ENCODE measurements at regions not wholly inside any gene's neighbourhood (a gene's known extent, or its start where the extent isn't known, plus 50 kb on each side); places are given as distances from the start of the nearest gene placed in this dataset.

DNA sequence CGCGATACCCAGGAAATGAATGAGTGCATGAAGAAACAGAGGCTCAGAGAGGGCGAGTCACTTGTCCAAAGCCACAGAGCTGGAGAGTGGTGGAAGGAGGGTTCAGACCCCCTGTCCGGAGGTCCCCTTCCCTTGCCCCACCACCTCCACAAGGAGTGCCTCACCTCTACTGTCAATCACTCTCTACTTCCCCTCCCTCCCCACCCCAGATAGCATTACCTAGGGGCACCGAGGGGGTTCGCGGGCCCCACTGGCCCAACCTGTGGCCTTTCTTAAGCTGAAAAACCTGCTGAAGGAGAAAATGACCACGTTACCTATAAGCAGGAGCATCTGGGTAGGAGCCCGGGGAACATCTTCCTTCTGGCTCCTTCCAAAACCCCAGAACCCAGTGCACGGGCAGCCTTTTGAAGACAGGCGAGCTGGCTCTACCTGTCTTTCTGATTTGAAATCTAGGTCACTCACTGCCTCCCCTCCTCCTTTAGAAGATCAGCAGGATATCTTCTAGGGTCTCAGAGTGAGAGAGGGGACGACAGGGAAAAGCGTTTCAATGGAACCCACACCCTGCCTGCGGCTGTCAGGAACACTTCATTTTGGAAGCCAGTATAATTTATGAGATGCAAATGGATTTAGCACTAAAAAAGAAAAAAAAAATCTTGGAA, 89.9 kb upstream of the MEF2A start:
- Histone ChIP-seq H3K27ac (ENCODE audit: low read depth in 2 of 2, low read length in 2 of 2) (peak overlapping the region; percentile 18 to 23), H3K36me3 (ENCODE audit: control insufficient read depth in 2 of 2, insufficient read depth in 2 of 2, low read length in 2 of 2) (no peaks in the 10 kb centered on the region), H3K9ac (ENCODE audit: low read depth in 1 of 2, low read length in 2 of 2) (no peak overlapping the region), H3K4me1 (ENCODE audit: control insufficient read depth in 2 of 2, insufficient read depth in 2 of 2, low read length in 2 of 2) (peaks cover 8 to 12% of the 10 kb centered on the region in 2 donors), H3K9me3 (ENCODE audit: control insufficient read depth in 2 of 2, low read length in 2 of 2) (no peaks in the 10 kb centered on the region), H3K4me3 (ENCODE audit: low read length in 2 of 2) (no peak overlapping the region), H3K27me3 (ENCODE audit: control insufficient read depth in 2 of 2, insufficient read depth in 2 of 2, low read length in 2 of 2) (no peaks in the 10 kb centered on the region)

DNA sequence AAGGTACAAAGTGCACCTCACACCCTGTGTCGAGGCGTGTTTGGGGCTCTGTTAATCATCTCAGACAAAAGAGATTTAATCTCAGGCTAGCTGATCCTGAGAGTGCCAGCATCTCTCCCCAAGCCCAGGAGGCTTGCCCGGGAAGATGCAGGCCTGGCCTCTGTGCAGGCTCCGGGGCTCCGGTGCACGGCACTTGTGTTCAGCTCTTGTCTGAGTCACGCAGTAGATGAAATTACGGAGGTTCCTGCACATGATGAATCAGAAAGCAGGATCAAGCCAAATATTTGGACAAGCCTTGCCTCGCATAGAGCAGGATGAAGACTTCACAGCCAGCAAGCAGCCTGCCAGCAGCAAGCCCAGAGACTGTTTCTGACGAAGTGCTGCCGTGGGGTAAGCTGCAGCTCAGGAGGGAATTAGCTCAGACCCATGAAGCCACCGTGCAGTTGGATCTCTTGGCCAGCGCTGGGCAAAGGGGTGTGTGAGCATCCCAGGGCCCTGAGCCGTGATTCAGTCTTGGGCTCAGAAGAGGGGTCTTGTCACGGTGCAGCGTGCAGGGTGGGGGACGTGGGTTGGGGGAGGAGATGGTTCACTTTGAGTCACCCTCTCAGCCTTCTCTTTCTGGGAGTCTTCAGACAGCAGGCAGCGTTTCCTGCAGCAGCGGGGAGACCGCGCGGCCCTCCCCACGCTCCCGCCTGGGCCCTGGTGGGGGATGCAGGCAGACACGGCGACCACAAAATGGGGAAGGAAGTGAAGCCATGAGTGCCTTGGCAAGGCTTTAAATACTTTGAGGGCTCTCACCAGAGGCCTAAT, 89.2 kb upstream of the MEF2A start:
- peaks cover 8 to 12% of the 10 kb centered on the region in 2 donors for H3K4me1 ChIP-seq (ENCODE audit: control insufficient read depth in 2 of 2, insufficient read depth in 2 of 2, low read length in 2 of 2)

DNA sequence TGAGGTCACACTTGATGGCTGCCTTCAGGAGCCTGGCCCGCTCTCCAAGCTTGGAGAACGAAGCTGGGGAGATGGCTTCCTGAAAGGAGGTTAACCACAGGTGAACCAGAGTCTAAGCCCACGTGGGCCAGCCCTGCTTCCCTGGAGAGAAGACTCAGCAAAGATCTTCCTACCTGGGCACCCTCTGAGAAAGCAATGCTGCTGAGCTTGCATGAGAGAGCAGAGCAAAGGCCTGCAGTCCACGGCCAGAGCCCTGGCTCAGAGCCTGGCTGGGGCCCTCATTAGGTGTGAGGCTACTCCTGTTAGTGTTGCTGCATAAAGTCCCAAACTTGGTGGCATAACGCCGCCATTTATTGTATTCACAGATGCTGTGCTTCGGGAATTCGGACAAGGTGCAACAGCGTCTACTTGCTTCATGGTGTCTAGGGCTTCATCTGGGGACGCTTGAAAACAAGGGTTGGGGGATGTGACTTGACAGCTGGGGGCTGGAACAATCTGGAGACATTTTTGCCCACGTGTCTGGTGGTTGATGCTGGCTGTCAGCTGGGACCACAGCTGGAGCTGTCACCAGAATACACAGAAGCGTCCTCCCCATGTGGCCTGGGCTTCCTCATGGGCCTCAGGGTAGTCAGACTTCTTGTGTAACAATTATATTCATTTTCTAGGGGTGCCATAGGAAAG, 87.9 kb upstream of the MEF2A start:
- peaks cover 8 to 12% of the 10 kb centered on the region in 2 donors for H3K4me1 ChIP-seq (ENCODE audit: control insufficient read depth in 2 of 2, insufficient read depth in 2 of 2, low read length in 2 of 2)
- no peaks in the 10 kb centered on the region for H3K27me3 ChIP-seq (ENCODE audit: control insufficient read depth in 2 of 2, insufficient read depth in 2 of 2, low read length in 2 of 2)
- H3K9me3 ChIP-seq (ENCODE audit: control insufficient read depth in 2 of 2, low read length in 2 of 2) = no peaks in the 10 kb centered on the region
- no peaks in the 10 kb centered on the region for H3K36me3 ChIP-seq (ENCODE audit: control insufficient read depth in 2 of 2, insufficient read depth in 2 of 2, low read length in 2 of 2)
- H3K9ac ChIP-seq (ENCODE audit: low read depth in 1 of 2, low read length in 2 of 2) = no peak overlapping the region
- H3K27ac ChIP-seq (ENCODE audit: low read depth in 2 of 2, low read length in 2 of 2) = peak overlapping the region in 1 of 2 donors; percentile 25
- no peak overlapping the region for H3K4me3 ChIP-seq (ENCODE audit: low read length in 2 of 2)

More for the DNA sequence above, 89.2 kb upstream of the MEF2A start:
- Histone ChIP-seq H3K9me3 (ENCODE audit: control insufficient read depth in 2 of 2, low read length in 2 of 2) (no peaks in the 10 kb centered on the region), H3K27ac (ENCODE audit: low read depth in 2 of 2, low read length in 2 of 2) (peak overlapping the region; percentile 18 to 45), H3K4me3 (ENCODE audit: low read length in 2 of 2) (no peak overlapping the region), H3K27me3 (ENCODE audit: control insufficient read depth in 2 of 2, insufficient read depth in 2 of 2, low read length in 2 of 2) (no peaks in the 10 kb centered on the region), H3K36me3 (ENCODE audit: control insufficient read depth in 2 of 2, insufficient read depth in 2 of 2, low read length in 2 of 2) (no peaks in the 10 kb centered on the region), H3K9ac (ENCODE audit: low read depth in 1 of 2, low read length in 2 of 2) (no peak overlapping the region)

DNA sequence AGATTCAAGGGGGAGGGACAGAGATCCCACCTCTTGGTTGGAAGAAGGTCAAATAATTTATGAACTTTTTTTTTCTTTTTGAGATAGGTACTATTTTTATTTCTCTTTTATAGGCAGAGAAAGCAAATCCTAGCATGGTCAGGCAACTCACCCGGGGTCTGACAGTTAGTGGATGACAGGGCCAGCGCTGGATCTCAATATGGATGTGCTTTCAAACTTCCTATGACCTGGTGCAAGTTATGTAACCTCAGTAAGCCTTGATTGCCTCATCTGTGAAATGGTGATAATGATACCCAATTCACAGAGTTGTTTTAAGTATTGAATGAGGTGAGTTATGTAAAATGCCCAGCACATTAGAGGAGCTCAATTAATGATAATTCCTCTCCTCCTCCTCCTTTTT, 86.8 kb upstream of the MEF2A start:
- Histone ChIP-seq H3K27ac (ENCODE audit: low read depth in 2 of 2, low read length in 2 of 2) (no peak overlapping the region), H3K4me3 (ENCODE audit: low read length in 2 of 2) (no peak overlapping the region), H3K9me3 (ENCODE audit: control insufficient read depth in 2 of 2, low read length in 2 of 2) (no peaks in the 10 kb centered on the region), H3K27me3 (ENCODE audit: control insufficient read depth in 2 of 2, insufficient read depth in 2 of 2, low read length in 2 of 2) (no peaks in the 10 kb centered on the region), H3K4me1 (ENCODE audit: control insufficient read depth in 2 of 2, insufficient read depth in 2 of 2, low read length in 2 of 2) (peaks cover 8 to 12% of the 10 kb centered on the region in 2 donors), H3K36me3 (ENCODE audit: control insufficient read depth in 2 of 2, insufficient read depth in 2 of 2, low read length in 2 of 2) (no peaks in the 10 kb centered on the region), H3K9ac (ENCODE audit: low read depth in 1 of 2, low read length in 2 of 2) (no peak overlapping the region)

DNA sequence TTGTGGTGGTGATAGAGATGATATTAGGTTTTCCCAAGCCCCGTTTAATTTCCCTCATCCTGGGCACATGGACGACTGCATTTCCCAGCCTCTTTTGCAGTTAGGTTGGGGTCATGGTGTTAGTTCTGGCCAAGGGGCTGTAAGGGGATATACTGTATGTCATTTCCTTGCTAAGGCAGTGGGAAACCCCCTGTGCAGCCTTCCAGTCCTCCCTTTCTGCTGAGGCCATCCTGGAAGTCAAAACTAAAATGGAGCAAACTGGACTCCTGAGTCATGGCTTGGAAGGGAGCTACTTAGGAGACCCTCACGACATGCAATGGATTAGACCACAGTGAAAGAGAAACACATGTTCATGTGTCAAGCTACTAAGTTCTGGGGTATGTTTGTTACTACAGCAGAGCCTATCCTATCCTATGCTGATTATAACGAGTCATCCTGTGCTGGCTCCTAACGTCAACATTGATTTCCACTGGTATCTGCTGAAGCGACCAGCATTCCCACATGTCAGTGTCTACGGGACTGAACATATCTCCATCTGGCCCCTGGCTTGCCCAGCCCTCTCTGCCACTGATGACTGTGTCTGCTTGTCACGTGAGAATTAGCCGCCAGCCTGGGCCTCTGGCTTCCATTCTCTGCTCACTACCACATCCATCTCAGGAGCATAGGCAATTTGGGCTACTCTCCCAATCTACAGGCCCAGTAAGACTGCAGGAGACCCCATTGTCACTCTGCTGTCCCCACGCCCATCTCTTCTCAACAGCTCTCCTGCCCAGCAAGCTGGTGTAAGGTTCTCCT, 85.6 kb upstream of the MEF2A start:
- no peaks in the 10 kb centered on the region for H3K9me3 ChIP-seq (ENCODE audit: control insufficient read depth in 2 of 2, low read length in 2 of 2)
- no peaks in the 10 kb centered on the region for H3K36me3 ChIP-seq (ENCODE audit: control insufficient read depth in 2 of 2, insufficient read depth in 2 of 2, low read length in 2 of 2)
- H3K4me1 ChIP-seq (ENCODE audit: control insufficient read depth in 2 of 2, insufficient read depth in 2 of 2, low read length in 2 of 2) = peaks cover 8 to 12% of the 10 kb centered on the region in 2 donors
- no peak overlapping the region for H3K4me3 ChIP-seq (ENCODE audit: low read length in 2 of 2)
- H3K27me3 ChIP-seq (ENCODE audit: control insufficient read depth in 2 of 2, insufficient read depth in 2 of 2, low read length in 2 of 2) = no peaks in the 10 kb centered on the region
- no peak overlapping the region for H3K9ac ChIP-seq (ENCODE audit: low read depth in 1 of 2, low read length in 2 of 2)
- H3K27ac ChIP-seq (ENCODE audit: low read depth in 2 of 2, low read length in 2 of 2) = no peak overlapping the region

DNA sequence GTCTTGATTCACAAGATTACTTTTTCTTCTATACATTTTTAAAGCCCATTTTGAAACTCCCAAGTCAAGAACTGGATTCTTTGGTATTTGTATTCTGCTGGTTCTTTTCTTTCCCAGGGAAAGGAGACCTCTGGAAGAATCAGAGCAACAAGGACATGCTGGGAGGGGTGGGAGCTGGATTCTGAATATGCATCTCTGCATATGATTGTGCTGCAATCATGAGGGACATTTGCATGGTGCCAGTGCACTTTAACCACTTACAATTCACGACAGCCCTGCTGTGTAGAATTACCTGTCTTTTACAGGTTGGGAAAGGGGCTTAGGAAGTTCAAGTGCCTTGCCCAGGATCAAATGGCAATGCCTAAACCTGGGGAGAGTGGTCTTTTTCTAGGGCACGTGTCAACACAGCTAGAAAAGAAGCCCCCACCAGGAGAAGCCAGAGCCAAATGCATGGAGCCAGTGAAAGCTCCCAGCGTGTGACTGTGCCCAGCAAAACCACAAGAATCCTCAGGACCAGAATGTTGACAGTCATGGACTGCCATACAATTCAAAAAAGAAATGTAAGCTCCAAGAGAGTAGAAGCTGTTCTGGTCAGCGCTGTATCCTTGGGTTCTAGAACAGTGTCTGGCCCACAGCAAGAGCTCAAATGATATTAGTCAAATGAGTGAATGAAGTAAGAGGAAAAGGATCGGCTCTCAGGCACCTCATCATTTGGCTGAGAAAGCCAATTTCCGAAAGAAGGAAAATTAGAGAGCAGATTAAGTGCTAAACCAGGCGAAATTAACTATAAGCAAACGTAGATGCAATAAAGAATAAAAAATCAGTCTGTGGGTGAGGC, 84.5 kb upstream of the MEF2A start:
- no peaks in the 10 kb centered on the region for H3K27me3 ChIP-seq (ENCODE audit: control insufficient read depth in 2 of 2, insufficient read depth in 2 of 2, low read length in 2 of 2)
- no peak overlapping the region for H3K9ac ChIP-seq (ENCODE audit: low read depth in 1 of 2, low read length in 2 of 2)
- H3K4me1 ChIP-seq (ENCODE audit: control insufficient read depth in 2 of 2, insufficient read depth in 2 of 2, low read length in 2 of 2) = peaks cover 10 to 11% of the 10 kb centered on the region in 2 donors
- H3K36me3 ChIP-seq (ENCODE audit: control insufficient read depth in 2 of 2, insufficient read depth in 2 of 2, low read length in 2 of 2) = no peaks in the 10 kb centered on the region
- no peak overlapping the region for H3K4me3 ChIP-seq (ENCODE audit: low read length in 2 of 2)
- H3K9me3 ChIP-seq (ENCODE audit: control insufficient read depth in 2 of 2, low read length in 2 of 2) = no peaks in the 10 kb centered on the region
- H3K27ac ChIP-seq (ENCODE audit: low read depth in 2 of 2, low read length in 2 of 2) = no peak overlapping the region

DNA sequence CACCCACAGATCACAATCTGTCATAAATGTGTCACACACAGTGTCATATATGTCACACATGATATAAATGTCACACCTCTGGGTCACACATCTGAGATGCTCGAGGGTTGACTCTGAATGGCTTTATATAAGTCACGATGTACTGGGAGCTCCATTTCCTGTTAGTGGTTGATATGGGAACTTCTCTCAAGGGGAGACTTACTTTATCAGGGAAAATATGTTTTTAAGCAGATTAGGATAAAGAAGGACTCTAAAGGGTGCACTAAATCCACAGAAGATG, 83.9 kb upstream of the MEF2A start:
- Histone ChIP-seq H3K27me3 (ENCODE audit: control insufficient read depth in 2 of 2, insufficient read depth in 2 of 2, low read length in 2 of 2) (no peaks in the 10 kb centered on the region), H3K36me3 (ENCODE audit: control insufficient read depth in 2 of 2, insufficient read depth in 2 of 2, low read length in 2 of 2) (no peaks in the 10 kb centered on the region), H3K4me1 (ENCODE audit: control insufficient read depth in 2 of 2, insufficient read depth in 2 of 2, low read length in 2 of 2) (peaks cover 5 to 8% of the 10 kb centered on the region in 2 donors), H3K4me3 (ENCODE audit: low read length in 2 of 2) (no peak overlapping the region), H3K27ac (ENCODE audit: low read depth in 2 of 2, low read length in 2 of 2) (no peak overlapping the region), H3K9ac (ENCODE audit: low read depth in 1 of 2, low read length in 2 of 2) (no peak overlapping the region), H3K9me3 (ENCODE audit: control insufficient read depth in 2 of 2, low read length in 2 of 2) (no peaks in the 10 kb centered on the region)

DNA sequence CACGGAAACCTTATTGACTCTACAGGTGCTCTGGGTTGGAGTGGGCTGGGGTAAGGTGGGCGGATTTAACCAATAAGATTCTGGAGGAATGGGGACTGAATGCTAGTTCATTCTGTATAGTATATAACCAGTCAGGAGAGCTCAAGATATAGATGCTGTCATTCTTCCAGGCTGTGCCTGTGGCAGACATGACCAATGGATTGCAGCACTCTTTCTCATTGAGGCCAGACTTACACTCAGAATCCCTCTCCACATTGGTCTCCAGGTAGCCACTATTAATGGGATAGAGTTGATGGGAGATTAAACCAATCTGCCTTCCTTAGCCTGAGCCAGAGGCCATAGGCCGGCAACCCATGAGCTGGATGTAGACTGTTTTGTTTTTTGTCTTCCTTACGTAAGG, 82.8 kb upstream of the MEF2A start:
- Histone ChIP-seq H3K4me1 (ENCODE audit: control insufficient read depth in 2 of 2, insufficient read depth in 2 of 2, low read length in 2 of 2) (peaks cover 3 to 10% of the 10 kb centered on the region in 2 donors), H3K9ac (ENCODE audit: low read depth in 1 of 2, low read length in 2 of 2) (no peak overlapping the region), H3K9me3 (ENCODE audit: control insufficient read depth in 2 of 2, low read length in 2 of 2) (no peaks in the 10 kb centered on the region)

DNA sequence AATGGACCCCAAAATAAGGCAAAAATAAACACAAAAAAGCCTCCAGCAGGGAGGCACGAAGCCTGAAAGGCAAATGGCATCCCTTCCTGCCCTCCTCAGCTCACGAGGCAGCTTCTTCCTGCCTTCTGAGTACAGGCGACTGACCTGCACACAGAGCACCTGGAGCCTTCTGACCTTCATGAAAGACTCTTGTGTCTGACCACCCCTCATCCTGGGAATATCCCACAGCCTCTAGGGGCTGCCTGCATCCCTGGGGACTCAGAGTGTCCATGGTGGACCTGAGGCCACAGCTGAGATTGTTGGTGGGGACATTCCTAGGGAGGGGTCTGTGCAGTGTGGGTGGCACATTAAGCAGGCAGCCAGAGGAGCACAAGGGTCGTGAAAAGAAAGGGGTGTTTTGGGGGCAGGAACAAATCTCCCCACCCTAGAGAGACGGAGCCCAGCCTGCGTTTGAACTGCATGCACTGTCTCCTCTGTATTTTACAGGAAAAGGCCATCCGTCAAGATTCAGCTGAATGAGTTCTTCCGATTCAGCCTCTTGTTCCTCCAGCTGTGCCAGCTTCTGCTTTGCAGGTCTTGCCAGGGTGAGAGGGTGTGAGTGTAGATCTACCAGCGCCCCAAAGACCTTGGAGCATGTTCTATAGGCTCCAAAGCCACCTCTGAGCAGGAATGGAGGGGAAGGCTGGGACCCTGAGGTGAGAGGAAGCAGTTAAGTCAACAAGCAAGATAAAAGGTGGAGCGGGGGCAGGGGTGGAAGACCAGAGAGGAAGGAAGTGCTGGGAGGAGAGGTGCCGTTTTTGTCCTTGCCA, 80.4 kb upstream of the MEF2A start:
- Histone ChIP-seq H3K27ac (ENCODE audit: low read depth in 2 of 2, low read length in 2 of 2) (peak overlapping the region; percentile 14 to 50), H3K4me1 (ENCODE audit: control insufficient read depth in 2 of 2, insufficient read depth in 2 of 2, low read length in 2 of 2) (peaks cover 3 to 10% of the 10 kb centered on the region in 2 donors), H3K27me3 (ENCODE audit: control insufficient read depth in 2 of 2, insufficient read depth in 2 of 2, low read length in 2 of 2) (no peaks in the 10 kb centered on the region), H3K9ac (ENCODE audit: low read depth in 1 of 2, low read length in 2 of 2) (no peak overlapping the region), H3K4me3 (ENCODE audit: low read length in 2 of 2) (peak overlapping the region in 1 of 2 donors; percentile 69), H3K9me3 (ENCODE audit: control insufficient read depth in 2 of 2, low read length in 2 of 2) (no peaks in the 10 kb centered on the region), H3K36me3 (ENCODE audit: control insufficient read depth in 2 of 2, insufficient read depth in 2 of 2, low read length in 2 of 2) (no peaks in the 10 kb centered on the region)

More for the DNA sequence above, 82.8 kb upstream of the MEF2A start:
- Histone ChIP-seq H3K36me3 (ENCODE audit: control insufficient read depth in 2 of 2, insufficient read depth in 2 of 2, low read length in 2 of 2) (no peaks in the 10 kb centered on the region), H3K27ac (ENCODE audit: low read depth in 2 of 2, low read length in 2 of 2) (no peak overlapping the region), H3K27me3 (ENCODE audit: control insufficient read depth in 2 of 2, insufficient read depth in 2 of 2, low read length in 2 of 2) (no peaks in the 10 kb centered on the region), H3K4me3 (ENCODE audit: low read length in 2 of 2) (no peak overlapping the region)

All from mucosa of rectum (tissue), 2 donors.